GM12874 (cell line): ENCODE measurements at regions not wholly inside any gene's neighbourhood (a gene's known extent, or its start where the extent isn't known, plus 50 kb on each side); places are given as distances from the start of the nearest gene placed in this dataset.

Source experiments
- TF ChIP-seq, protein P1 (sequence below): IDR thresholded peaks from 2 replicates; pipeline ENCODE4 v1.5.1; 2011; ENCODE audit warnings: low read depth, mild to moderate bottlenecking, control low read depth, low read length, moderate library complexity; ENCODE audit not compliant: insufficient read depth

GRCh38 chr18:56291294-56291693, 347.1 kb downstream of the TXNL1 start:
- TF ChIP-seq, protein P1, sequence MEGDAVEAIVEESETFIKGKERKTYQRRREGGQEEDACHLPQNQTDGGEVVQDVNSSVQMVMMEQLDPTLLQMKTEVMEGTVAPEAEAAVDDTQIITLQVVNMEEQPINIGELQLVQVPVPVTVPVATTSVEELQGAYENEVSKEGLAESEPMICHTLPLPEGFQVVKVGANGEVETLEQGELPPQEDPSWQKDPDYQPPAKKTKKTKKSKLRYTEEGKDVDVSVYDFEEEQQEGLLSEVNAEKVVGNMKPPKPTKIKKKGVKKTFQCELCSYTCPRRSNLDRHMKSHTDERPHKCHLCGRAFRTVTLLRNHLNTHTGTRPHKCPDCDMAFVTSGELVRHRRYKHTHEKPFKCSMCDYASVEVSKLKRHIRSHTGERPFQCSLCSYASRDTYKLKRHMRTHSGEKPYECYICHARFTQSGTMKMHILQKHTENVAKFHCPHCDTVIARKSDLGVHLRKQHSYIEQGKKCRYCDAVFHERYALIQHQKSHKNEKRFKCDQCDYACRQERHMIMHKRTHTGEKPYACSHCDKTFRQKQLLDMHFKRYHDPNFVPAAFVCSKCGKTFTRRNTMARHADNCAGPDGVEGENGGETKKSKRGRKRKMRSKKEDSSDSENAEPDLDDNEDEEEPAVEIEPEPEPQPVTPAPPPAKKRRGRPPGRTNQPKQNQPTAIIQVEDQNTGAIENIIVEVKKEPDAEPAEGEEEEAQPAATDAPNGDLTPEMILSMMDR, result no peak

DNA sequence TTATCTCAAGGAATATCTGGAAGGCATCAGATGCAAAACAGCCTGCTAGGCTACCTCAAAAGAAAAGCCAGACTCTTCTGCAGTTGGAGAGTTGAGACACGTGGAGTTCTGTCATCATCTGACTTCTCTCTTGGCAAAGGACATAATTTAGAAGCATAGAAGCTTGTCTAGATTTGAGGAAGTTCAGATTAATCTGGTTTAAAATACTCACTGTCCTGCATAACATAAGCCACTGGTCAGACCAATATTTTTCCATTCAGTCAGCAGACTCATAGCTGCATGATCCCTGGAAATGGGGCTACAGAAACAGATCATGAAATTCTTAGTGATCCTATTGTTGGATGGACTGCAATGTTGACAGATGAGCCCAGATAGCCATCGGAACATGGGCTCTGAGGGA, 349.0 kb downstream of the TXNL1 start:
- TF ChIP-seq, protein P1, result no peak

GRCh38 chr18:56286775-56287325, 351.5 kb downstream of the TXNL1 start:
- TF ChIP-seq, protein P1, result no peak

DNA sequence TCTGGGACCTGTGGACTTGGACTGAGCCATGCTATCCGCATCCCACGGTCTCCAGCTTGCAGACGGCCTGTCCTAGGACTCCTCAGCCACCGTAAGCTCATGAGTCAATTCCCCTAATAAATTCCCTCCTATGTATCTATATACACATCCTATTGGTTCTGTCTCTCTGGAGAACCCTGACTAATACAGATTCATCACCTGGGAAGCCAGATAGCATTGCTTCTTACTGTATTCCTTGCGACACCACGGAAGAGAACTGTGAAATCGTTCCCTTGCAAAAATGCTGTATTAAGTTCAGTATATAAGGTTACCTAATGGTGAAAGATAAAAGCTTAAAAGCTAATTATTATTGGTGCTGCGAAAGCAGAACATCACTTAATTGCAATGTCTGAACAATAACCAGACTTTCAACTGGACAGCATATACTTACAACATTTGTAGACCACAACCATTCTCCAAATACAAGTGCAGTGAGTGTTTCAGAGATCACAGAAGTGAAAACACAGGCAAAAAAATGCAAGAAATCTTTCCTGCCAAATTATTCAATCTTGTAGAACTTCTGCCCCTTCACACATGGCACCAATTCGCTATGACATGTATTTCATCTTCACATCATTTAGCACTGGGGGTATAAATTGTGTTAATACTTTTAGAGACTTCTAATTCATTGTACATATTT, 352.9 kb downstream of the TXNL1 start:
- TF ChIP-seq, protein P1, result no peak

DNA sequence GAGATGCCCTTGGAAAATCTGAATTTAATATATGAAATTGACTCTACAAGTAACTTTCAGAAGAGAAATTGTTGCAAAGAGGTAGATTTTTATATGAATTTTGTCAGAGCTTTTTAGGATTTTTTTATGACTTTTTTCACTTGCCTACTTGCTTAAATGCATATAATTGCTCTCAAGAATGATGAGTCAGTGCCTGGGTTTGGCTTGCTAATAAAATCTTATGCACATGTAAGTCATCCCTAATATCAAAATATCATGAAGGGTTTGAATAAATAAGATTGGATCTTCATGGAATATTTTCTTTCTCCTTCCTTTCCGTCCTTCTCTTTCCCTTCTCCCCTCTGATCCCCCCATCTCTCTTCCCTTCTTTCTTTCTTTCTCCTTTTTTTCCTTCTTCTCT, 354.1 kb downstream of the TXNL1 start:
- TF ChIP-seq, protein P1, result no peak

DNA sequence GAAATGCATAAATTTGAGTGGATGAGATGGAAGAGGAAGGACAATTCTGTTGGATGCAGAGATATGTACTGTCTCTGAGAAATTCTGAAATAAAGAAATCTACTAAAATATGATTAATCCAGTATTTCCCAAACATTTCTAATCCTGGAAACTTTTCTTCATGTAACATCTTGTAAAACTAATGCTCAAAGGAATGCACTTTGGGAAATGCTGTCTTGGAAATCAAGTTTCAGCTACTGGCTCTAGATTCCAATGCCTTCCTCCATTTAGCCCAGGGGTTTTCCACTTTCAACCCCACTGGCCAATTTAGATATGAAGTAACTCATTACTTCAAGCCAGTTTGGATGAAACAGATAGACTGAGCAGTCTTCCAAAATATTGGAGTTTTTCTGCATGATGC, 355.1 kb downstream of the TXNL1 start:
- TF ChIP-seq, protein P1, result no peak

DNA sequence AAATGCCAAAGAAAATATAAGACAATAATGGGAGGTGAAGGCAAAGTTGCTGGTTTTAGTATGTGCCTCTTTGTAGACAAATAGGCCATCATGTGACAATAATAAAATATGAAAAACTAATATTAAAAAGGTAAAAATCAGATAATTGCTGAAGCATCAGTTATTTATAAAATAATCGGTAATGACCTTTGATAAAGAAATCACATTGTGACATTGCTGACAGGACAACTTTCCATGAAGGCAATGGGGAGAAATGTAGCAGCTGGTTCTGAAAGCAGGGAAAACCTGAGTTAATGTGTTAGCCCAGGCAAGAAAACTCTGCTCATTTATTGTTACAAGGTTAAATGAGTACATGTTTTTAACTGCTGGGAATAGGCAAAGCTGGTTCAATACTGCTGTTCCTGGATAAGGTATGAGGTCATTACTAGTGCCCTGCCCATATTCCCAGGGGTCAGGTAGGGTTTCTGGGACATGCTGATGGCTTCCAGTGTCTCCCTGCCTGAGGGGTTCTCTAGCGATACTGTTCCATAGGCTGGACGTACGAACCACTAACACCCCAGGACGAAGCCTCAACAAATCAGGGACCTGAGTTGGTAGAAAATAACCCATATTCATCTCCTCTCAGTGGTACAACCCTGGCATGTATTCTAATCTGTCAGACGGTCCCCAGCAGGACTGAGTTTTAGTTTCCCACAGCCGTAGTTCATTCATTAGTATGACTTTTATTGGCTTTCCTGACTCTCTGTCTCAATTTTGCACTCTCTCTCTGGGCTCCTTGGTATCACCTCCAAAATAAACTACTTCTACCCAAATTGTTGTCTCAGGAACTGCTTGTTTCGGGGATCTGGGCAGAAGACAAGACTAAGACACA, 355.9 kb downstream of the TXNL1 start:
- TF ChIP-seq, protein P1, result no peak
